VCaP (cell line): ENCODE measurements at regions not wholly inside any gene's neighbourhood (a gene's known extent, or its start where the extent isn't known, plus 50 kb on each side); places are given as distances from the start of the nearest gene placed in this dataset.
"Not testable (repeated sequence)": the region's sequence is repeated elsewhere in the genome, so short reads cannot be mapped to it uniquely, and the experiment has no call there.

Experiments used
- H3K27ac ChIP-seq: fragments of 450-650 bp; 2 replicates; pipeline ENCODE4 v1.5.1; 2017
- CTCF ChIP-seq: fragments of 450-650 bp; conservative IDR thresholded peaks from 2 replicates; pipeline ENCODE4 v1.5.1; 2017; ENCODE audit warnings: mild to moderate bottlenecking, moderate library complexity

- TF ChIP-seq CTCF, result no peak
- H3K27ac ChIP-seq, result no peak overlapping the region
Measured at GRCh38 chr17:16880121-16880842, 91.6 kb downstream of the TNFRSF13B start.

GRCh38 chr17:16879686-16880085, 92.2 kb downstream of the TNFRSF13B start:
- no peak for TF ChIP-seq CTCF
- no peak overlapping the region for H3K27ac ChIP-seq

- TF ChIP-seq CTCF, result no peak
- no peak overlapping the region for H3K27ac ChIP-seq
Measured at GRCh38 chr17:16878606-16879005, 93.3 kb downstream of the TNFRSF13B start.

GRCh38 chr17:16878084-16878483, 93.8 kb downstream of the TNFRSF13B start:
- TF ChIP-seq CTCF, result no peak
- H3K27ac ChIP-seq, result no peak overlapping the region

GRCh38 chr17:16877099-16877498, 94.8 kb downstream of the TNFRSF13B start:
- no peak for TF ChIP-seq CTCF
- H3K27ac ChIP-seq, result no peak overlapping the region

GRCh38 chr17:16875662-16876061, 96.3 kb downstream of the TNFRSF13B start:
- TF ChIP-seq CTCF, result no peak

GRCh38 chr17:16874216-16874615, 97.7 kb downstream of the TNFRSF13B start:
- not testable (repeated sequence) for H3K27ac ChIP-seq

More at GRCh38 chr17:16875662-16876061, 96.3 kb downstream of the TNFRSF13B start:
- no peak overlapping the region for H3K27ac ChIP-seq
